Progenitor cell of endocrine pancreas (in vitro differentiated cells): ENCODE measurements at regions not wholly inside any gene's neighbourhood (a gene's known extent, or its start where the extent isn't known, plus 50 kb on each side); places are given as distances from the start of the nearest gene placed in this dataset.

Experiments used
- DNase-seq: peaks from one replicate; pipeline ENCODE4 v3.0.0; 2021; ENCODE audit warnings: low spot score; ENCODE audit not compliant: unreplicated experiment
- H3K27ac Mint-ChIP-seq: 2 replicates; pipeline ENCODE4 v1.8.0; 2021; ENCODE audit warnings: mild to moderate bottlenecking, moderate library complexity, mixed read lengths
- H3K27me3 Mint-ChIP-seq: 2 replicates; pipeline ENCODE4 v1.8.0; 2021; ENCODE audit warnings: mixed read lengths
- H3K36me3 Mint-ChIP-seq: 2 replicates; pipeline ENCODE4 v1.8.0; 2022; ENCODE audit warnings: mixed read lengths; ENCODE audit not compliant: insufficient read depth
- H3K4me1 Mint-ChIP-seq: 2 replicates; pipeline ENCODE4 v1.8.0; 2021; ENCODE audit warnings: low read depth, mixed read lengths
- H3K4me3 Mint-ChIP-seq: 2 replicates; pipeline ENCODE4 v1.8.0; 2021; ENCODE audit warnings: low read depth, mild to moderate bottlenecking, moderate library complexity, mixed read lengths
- H3K9me3 Mint-ChIP-seq: 2 replicates; pipeline ENCODE4 v1.8.0; 2021; ENCODE audit warnings: low read depth, mixed read lengths
- CTCF ChIP-seq: fragments of 200-600 bp; sonication (generic); IDR thresholded peaks from one replicate; pipeline ENCODE4 v1.5.0; 2021; ENCODE audit warnings: antibody characterized with exemption, mild to moderate bottlenecking; ENCODE audit not compliant: unreplicated experiment

- TF ChIP-seq CTCF = peak; percentile 91
- H3K36me3 Mint-ChIP-seq = no peaks in the 10 kb centered on the region
Observed at GRCh38 chr1:166479052-166479631, 312.3 kb upstream of the FAM78B start.

GRCh38 chr1:166484471-166484870 is 317.7 kb upstream of the FAM78B start:
- Mint-ChIP-seq H3K4me3 (no peak overlapping the region), H3K4me1 (peaks cover 5% of the 10 kb centered on the region), H3K36me3 (no peaks in the 10 kb centered on the region), H3K27me3 (no peaks in the 10 kb centered on the region), H3K27ac (no peak overlapping the region), H3K9me3 (no peaks in the 10 kb centered on the region)
- no peak for TF ChIP-seq CTCF
- no peak for DNase-seq

More at GRCh38 chr1:166479052-166479631, 312.3 kb upstream of the FAM78B start:
- H3K4me1 Mint-ChIP-seq = peaks cover 4% of the 10 kb centered on the region
- no peak overlapping the region for H3K4me3 Mint-ChIP-seq
- H3K9me3 Mint-ChIP-seq = no peaks in the 10 kb centered on the region
- no peaks in the 10 kb centered on the region for H3K27me3 Mint-ChIP-seq
- DNase-seq = peak; percentile 34
- H3K27ac Mint-ChIP-seq = no peak overlapping the region

GRCh38 chr1:166484871-166485270 is 318.1 kb upstream of the FAM78B start:
- no peak overlapping the region for H3K4me3 Mint-ChIP-seq
- peaks cover 5% of the 10 kb centered on the region for H3K4me1 Mint-ChIP-seq
- no peaks in the 10 kb centered on the region for H3K36me3 Mint-ChIP-seq
- H3K27ac Mint-ChIP-seq = no peak overlapping the region
- no peak for TF ChIP-seq CTCF
- DNase-seq = no peak
- H3K9me3 Mint-ChIP-seq = no peaks in the 10 kb centered on the region
- no peaks in the 10 kb centered on the region for H3K27me3 Mint-ChIP-seq

- TF ChIP-seq CTCF = no peak
- H3K36me3 Mint-ChIP-seq = no peaks in the 10 kb centered on the region
- no peak for DNase-seq
- no peaks in the 10 kb centered on the region for H3K9me3 Mint-ChIP-seq
- H3K27me3 Mint-ChIP-seq = no peaks in the 10 kb centered on the region
- peaks cover 5% of the 10 kb centered on the region for H3K4me1 Mint-ChIP-seq
- no peak overlapping the region for H3K27ac Mint-ChIP-seq
- no peak overlapping the region for H3K4me3 Mint-ChIP-seq
Observed at GRCh38 chr1:166485620-166486019, 318.8 kb upstream of the FAM78B start.

GRCh38 chr1:166488327-166488726 is 321.5 kb upstream of the FAM78B start:
- TF ChIP-seq CTCF = no peak
- H3K9me3 Mint-ChIP-seq = no peaks in the 10 kb centered on the region

More at GRCh38 chr1:166488327-166488726, 321.5 kb upstream of the FAM78B start:
- H3K4me1 Mint-ChIP-seq = peaks cover 5% of the 10 kb centered on the region
- H3K36me3 Mint-ChIP-seq = no peaks in the 10 kb centered on the region
- no peak for DNase-seq
- no peak overlapping the region for H3K27ac Mint-ChIP-seq
- H3K4me3 Mint-ChIP-seq = no peak overlapping the region
- H3K27me3 Mint-ChIP-seq = no peaks in the 10 kb centered on the region
